IMR-90 (cell line): ENCODE measurements at regions not wholly inside any gene's neighbourhood (a gene's known extent, or its start where the extent isn't known, plus 50 kb on each side); places are given as distances from the start of the nearest gene placed in this dataset.

Experiments
- ATAC-seq: fragments of 200-7000 bp; cut with Tn5 transposase; 2 replicates; pipeline ENCODE4 v1.9.1; 2020; ENCODE audit warnings: low read depth, mild to moderate bottlenecking, moderate library complexity
- BruUV-seq: library from RNA; stranded (reverse); fragments of 400-500 nt; replicated peaks from 2 replicates; lab custom pipeline; 2021; lab: Mats Ljungman, UMichigan
- CTCF ChIA-PET: fragments of 300-600 bp; formaldehyde crosslinking; extraction: SDS; loops from one replicate; lab custom pipeline; 2021; ENCODE audit warnings: antibody characterized with exemption; lab: Yijun Ruan, JAX
- POLR2A ChIA-PET: fragments of 300-600 bp; sonication (Branson Sonifier 250); formaldehyde crosslinking; loops from one replicate; lab custom pipeline; 2022; ENCODE audit warnings: antibody characterized with exemption; ENCODE audit not compliant: unreplicated experiment; lab: Charles Lee
- DNase-seq: peaks from one replicate; pipeline ENCODE4 v3.0.0; 2013
- H2AFZ ChIP-seq: replicated peaks from 2 replicates; pipeline ENCODE3; 2013; ENCODE audit warnings: low read length, mild to moderate bottlenecking; ENCODE audit not compliant: poor library complexity
- H2AK5ac ChIP-seq: 2 replicates; pipeline ENCODE4 v1.6.1; 2013; ENCODE audit warnings: low read depth, low read length, inconsistent platforms
- H2AK9ac ChIP-seq: replicated peaks from 2 replicates; pipeline ENCODE3; 2013; ENCODE audit warnings: mild to moderate bottlenecking, low read depth, low read length, moderate library complexity; ENCODE audit not compliant: poor library complexity
- H2BK120ac ChIP-seq: 2 replicates; pipeline ENCODE4 v1.6.1; 2013; ENCODE audit warnings: low read depth, low read length, inconsistent platforms
- H2BK15ac ChIP-seq: 3 replicates; pipeline ENCODE4 v1.6.1; 2013; ENCODE audit warnings: low read depth, low read length, inconsistent platforms
- H2BK20ac ChIP-seq: 2 replicates; pipeline ENCODE4 v1.6.1; 2013; ENCODE audit warnings: low read depth, mild to moderate bottlenecking, inconsistent platforms, low read length, moderate library complexity
- H2BK5ac ChIP-seq: 2 replicates; pipeline ENCODE4 v1.6.1; 2013; ENCODE audit warnings: mild to moderate bottlenecking, low read depth, low read length, inconsistent platforms; ENCODE audit not compliant: poor library complexity, severe bottlenecking
- H3K14ac ChIP-seq: replicated peaks from 2 replicates; pipeline ENCODE4 v1.6.1; 2013; ENCODE audit warnings: low read depth, low read length, inconsistent platforms
- H3K18ac ChIP-seq: 2 replicates; pipeline ENCODE4 v1.6.1; 2013; ENCODE audit warnings: low read depth, low read length, control low read depth
- H3K23ac ChIP-seq: 2 replicates; pipeline ENCODE4 v1.6.1; 2013; ENCODE audit warnings: low read depth, low read length, inconsistent platforms
- H3K27ac ChIP-seq: 2 replicates; pipeline ENCODE4 v1.5.1; 2013; ENCODE audit warnings: mild to moderate bottlenecking, control low read depth, low read length; ENCODE audit not compliant: insufficient read depth
- H3K27me3 ChIP-seq: 2 replicates; pipeline ENCODE4 v1.6.1; 2013; ENCODE audit warnings: low read length; ENCODE audit not compliant: control insufficient read depth, insufficient read depth
- H3K36me3 ChIP-seq: 2 replicates; pipeline ENCODE4 v1.6.1; 2013; ENCODE audit warnings: low read length, mixed read lengths; ENCODE audit not compliant: control insufficient read depth, insufficient read depth
- H3K4ac ChIP-seq: 2 replicates; pipeline ENCODE4 v1.6.1; 2013; ENCODE audit warnings: low read depth, low read length, inconsistent platforms
- H3K4me1 ChIP-seq: 2 replicates; pipeline ENCODE4 v1.6.1; 2013; ENCODE audit warnings: low read length, mixed read lengths; ENCODE audit not compliant: control insufficient read depth, insufficient read depth
- H3K4me2 ChIP-seq: 2 replicates; pipeline ENCODE4 v1.6.1; 2013; ENCODE audit warnings: low read depth, mild to moderate bottlenecking, control low read depth, low read length, moderate library complexity
- H3K4me3 ChIP-seq: 2 replicates; pipeline ENCODE4 v1.5.1; 2013; ENCODE audit warnings: low read depth, mild to moderate bottlenecking, control low read depth, low read length, moderate library complexity; ENCODE audit not compliant: insufficient read depth
- H3K56ac ChIP-seq: 2 replicates; pipeline ENCODE4 v1.6.1; 2013; ENCODE audit warnings: low read length, inconsistent platforms; ENCODE audit not compliant: insufficient read depth; ENCODE audit errors: extremely low read depth
- H3K79me1 ChIP-seq, 2 experiments: 2 replicates each; pipeline ENCODE4 v1.6.1; 2013; ENCODE audit warnings: low read length in 2 of 2, inconsistent platforms in 1 of 2, low read depth in 1 of 2
- H3K9ac ChIP-seq: 2 replicates; pipeline ENCODE4 v1.6.1; 2013; ENCODE audit warnings: low read depth, low read length, control low read depth
- H3K9me1 ChIP-seq: 2 replicates; pipeline ENCODE4 v1.6.1; 2013; ENCODE audit warnings: low read length, inconsistent platforms; ENCODE audit not compliant: insufficient read depth
- H3K9me3 ChIP-seq: 2 replicates; pipeline ENCODE4 v1.6.1; 2013; ENCODE audit warnings: low read length; ENCODE audit not compliant: control insufficient read depth, insufficient read depth
- H4K20me1 ChIP-seq: 2 replicates; pipeline ENCODE4 v1.6.1; 2013; ENCODE audit warnings: low read length, inconsistent platforms; ENCODE audit not compliant: insufficient read depth
- H4K5ac ChIP-seq: 2 replicates; pipeline ENCODE4 v1.6.1; 2013; ENCODE audit warnings: mild to moderate bottlenecking, low read depth, low read length, control low read depth
- H4K8ac ChIP-seq, 2 experiments: 2 replicates each; pipeline ENCODE4 v1.6.1; 2013; ENCODE audit warnings: low read depth in 2 of 2, low read length in 2 of 2, control low read depth in 1 of 2, inconsistent platforms in 1 of 2
- H4K91ac ChIP-seq: 2 replicates; pipeline ENCODE4 v1.6.1; 2013; ENCODE audit warnings: low read depth, low read length, inconsistent platforms; ENCODE audit not compliant: insufficient read depth
- CEBPB ChIP-seq: IDR thresholded peaks from 2 replicates; pipeline ENCODE4 v1.6.1; 2012; ENCODE audit warnings: low read depth, low read length, improper control_type of control experiment
- CHD1 ChIP-seq: IDR thresholded peaks from 2 replicates; pipeline ENCODE4 v1.6.1; 2012; ENCODE audit warnings: low read depth, low read length, improper control_type of control experiment
- CTCF ChIP-seq: conservative IDR thresholded peaks from 2 replicates; pipeline ENCODE4 v1.5.1; 2012; ENCODE audit warnings: mild to moderate bottlenecking, low read depth, low read length, improper control_type of control experiment
- ELK1 ChIP-seq: fragments of 150-350 bp; IDR thresholded peaks from 2 replicates; pipeline ENCODE4 v1.6.1; 2016; ENCODE audit warnings: low read depth, mild to moderate bottlenecking, low read length, moderate library complexity, borderline replicate concordance
- FOS ChIP-seq: fragments of 150-350 bp; IDR thresholded peaks from 2 replicates; pipeline ENCODE4 v1.6.1; 2016; ENCODE audit warnings: low read depth, low read length
- MAFK ChIP-seq: IDR thresholded peaks from 2 replicates; pipeline ENCODE4 v1.6.1; 2012; ENCODE audit warnings: low read depth, low read length, improper control_type of control experiment
- MAZ ChIP-seq: IDR thresholded peaks from 2 replicates; pipeline ENCODE4 v1.6.1; 2012; ENCODE audit warnings: low read depth, mild to moderate bottlenecking, low read length, improper control_type of control experiment, moderate library complexity, borderline replicate concordance
- MXI1 ChIP-seq: IDR thresholded peaks from 2 replicates; pipeline ENCODE4 v1.6.1; 2012; ENCODE audit warnings: low read depth, mild to moderate bottlenecking, low read length, moderate library complexity, borderline replicate concordance
- NFE2L2 ChIP-seq: fragments of 150-350 bp; IDR thresholded peaks from 2 replicates; pipeline ENCODE4 v1.6.1; 2016; ENCODE audit warnings: low read depth, mild to moderate bottlenecking, low read length
- POLR2A ChIP-seq: IDR thresholded peaks from 2 replicates; pipeline ENCODE4 v1.6.1; 2012; ENCODE audit warnings: mild to moderate bottlenecking, low read depth, low read length
- RAD21 ChIP-seq: IDR thresholded peaks from 2 replicates; pipeline ENCODE4 v1.6.1; 2012; ENCODE audit warnings: low read length, improper control_type of control experiment
- RCOR1 ChIP-seq: IDR thresholded peaks from 2 replicates; pipeline ENCODE4 v1.6.1; 2012; ENCODE audit warnings: mild to moderate bottlenecking, low read length, improper control_type of control experiment; ENCODE audit not compliant: insufficient replicate concordance
- RFX5 ChIP-seq: IDR thresholded peaks from 2 replicates; pipeline ENCODE4 v1.8.0; 2012; ENCODE audit warnings: low read depth, mild to moderate bottlenecking, low read length, moderate library complexity
- SMC3 ChIP-seq: fragments of 150-350 bp; IDR thresholded peaks from 2 replicates; pipeline ENCODE4 v1.6.1; 2016; ENCODE audit warnings: low read depth, mild to moderate bottlenecking, antibody characterized with exemption, low read length, moderate library complexity
- USF2 ChIP-seq: fragments of 150-350 bp; IDR thresholded peaks from 2 replicates; pipeline ENCODE4 v1.6.1; 2017; ENCODE audit warnings: mild to moderate bottlenecking, antibody characterized with exemption, low read length, low read depth
- whole genome bisulfite sequencing, 2 experiments: methylation state at CpG; one replicate each; pipeline versions ENCODE4 v1.1.5 to v1.1.7; 2013; ENCODE audit warnings: missing lambda C conversion rate in 2 of 2; ENCODE audit not compliant: insufficient read length in 1 of 2; ENCODE audit errors: extremely low coverage in 2 of 2; 5-methylcytosine and 5-hydroxymethylcytosine counted together
- dilution Hi-C: fragments of 300-500 bp; cut with HindIII; formaldehyde crosslinking; loops from one replicate; pipeline ENCODE4 v1.14.3; 2018; ENCODE audit warnings: low sequenced_read_pairs; ENCODE audit not compliant: unreplicated experiment
- in situ Hi-C: fragments of 300-500 bp; cut with MboI; formaldehyde crosslinking; loops from 3 replicates; pipeline ENCODE4 v1.14.3; 2019; ENCODE audit warnings: low sequenced_read_pairs, inconsistent platforms, mixed read lengths
- intact Hi-C: fragments of 100-400 bp; cut with micrococcal nuclease; formaldehyde crosslinking; loops from 2 replicates; pipeline ENCODE4 v1.10.0; 2022

- no peak overlapping the region for H2AFZ ChIP-seq
- H3K4me1 ChIP-seq: peaks cover 4% of the 10 kb centered on the region
- no peak overlapping the region for H3K56ac ChIP-seq
- ChIA-PET CTCF (interaction anchor here (0.6 kb wide), 2 partner anchors 72 to 879 kb away, joined by 3 read pairs; no protein-coding TSS in a partner anchor), POLR2A (no interaction called here)
- in situ Hi-C loops (no loop called here), intact Hi-C loops (no loop called here), dilution Hi-C loops (no loop called here)
- no TSS peak for BruUV-seq
- H3K27me3 ChIP-seq: no peaks in the 10 kb centered on the region
- peak overlapping the region; percentile 32; the same call in 1 of the 2 replicates for H4K5ac ChIP-seq
- H2BK5ac ChIP-seq: no peak overlapping the region
- peak overlapping the region; percentile 76; the same call in 1 of the 2 replicates for H3K14ac ChIP-seq
- no peaks in the 10 kb centered on the region for H3K36me3 ChIP-seq
- no peaks in the 10 kb centered on the region for H4K20me1 ChIP-seq
- peak overlapping the region; percentile 18; the same call in 1 of the 2 replicates for H3K4ac ChIP-seq
- H3K4me2 ChIP-seq: no peak overlapping the region; the same call in 1 of the 2 replicates
- H4K91ac ChIP-seq: 0 out of 2 replicates have a peak overlapping the region, but pooled peaks have one; percentile 7
- no peaks in the 10 kb centered on the region for H3K79me1 ChIP-seq
- no peak overlapping the region for H2AK5ac ChIP-seq
- no peaks in the 10 kb centered on the region; the same call in 1 of the 2 replicates for H3K9me1 ChIP-seq
- no peak overlapping the region for H3K23ac ChIP-seq
- peak overlapping the region; percentile 17 for H2BK120ac ChIP-seq
- no peak overlapping the region for H3K4me3 ChIP-seq
- peak overlapping the region; percentile 17; the same call in 1 of the 2 replicates for H2BK20ac ChIP-seq
- WGBS, 2 experiments: 58% methylated on average over 2 of the region's 8 CpGs; no CpG with 5 or more reads in 1 of the 2 experiments
- H3K18ac ChIP-seq: peak overlapping the region; percentile 70; the same call in 1 of the 2 replicates
- H4K8ac ChIP-seq: peak overlapping the region in 1 of 2 experiments; percentile 4; a peak in 2 of 4 replicates
- ATAC-seq (peak; percentile 24; the same call in 1 of the 2 replicates), DNase-seq (peak; percentile 17)
- H3K9ac ChIP-seq: no peak overlapping the region
- H2BK15ac ChIP-seq: peak overlapping the region; percentile 16; the same call in 2 of the 3 replicates
- H2AK9ac ChIP-seq: no peak overlapping the region
- no peaks in the 10 kb centered on the region for H3K9me3 ChIP-seq
- no peak overlapping the region for H3K27ac ChIP-seq
- no peak for TF ChIP-seq RCOR1
- no peak for TF ChIP-seq USF2
- TF ChIP-seq RAD21: no peak
- no peak for TF ChIP-seq ELK1
- no peak for TF ChIP-seq POLR2A
- TF ChIP-seq CHD1: no peak
- no peak for TF ChIP-seq MAZ
- no peak for TF ChIP-seq NFE2L2
- TF ChIP-seq CTCF: no peak
- no peak for TF ChIP-seq RFX5
- no peak for TF ChIP-seq SMC3
- no peak for TF ChIP-seq MXI1
- TF ChIP-seq MAFK: no peak
- no peak for TF ChIP-seq CEBPB
- no peak for TF ChIP-seq FOS
Measured at GRCh38 chr4:124017185-124017785, 620.7 kb downstream of the SPRY1 start.
